ENCODE measurements at regions not wholly inside any gene's neighbourhood (a gene's known extent, or its start where the extent isn't known, plus 50 kb on each side); places are given as distances from the start of the nearest gene placed in this dataset.

DNA sequence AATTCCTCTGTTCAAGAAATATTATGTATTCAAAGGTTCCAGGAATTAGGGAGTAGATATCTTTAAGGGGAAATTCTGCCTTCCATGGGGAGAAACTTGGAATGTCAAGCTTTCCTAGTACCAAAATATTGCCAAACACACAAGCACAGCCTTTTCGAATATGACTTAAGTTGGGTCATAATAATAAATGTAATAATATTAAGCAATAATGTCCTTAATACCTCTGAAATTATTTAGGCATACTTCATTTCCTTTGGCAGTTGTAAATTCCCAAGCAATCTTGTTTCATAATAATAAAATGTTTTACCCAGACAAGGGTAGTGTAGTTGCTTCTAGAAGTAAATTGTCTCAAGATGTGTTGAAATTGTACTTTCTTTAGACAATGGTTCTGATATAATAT, 630.3 kb upstream of the CDH18 start:
- TF ChIP-seq CTCF (IDR thresholded peaks at IDR 0.05), result no peak

GRCh38 chr5:20617841-20618240, 629.8 kb upstream of the CDH18 start:
- TF ChIP-seq CTCF (IDR thresholded peaks at IDR 0.05), result no peak

DNA sequence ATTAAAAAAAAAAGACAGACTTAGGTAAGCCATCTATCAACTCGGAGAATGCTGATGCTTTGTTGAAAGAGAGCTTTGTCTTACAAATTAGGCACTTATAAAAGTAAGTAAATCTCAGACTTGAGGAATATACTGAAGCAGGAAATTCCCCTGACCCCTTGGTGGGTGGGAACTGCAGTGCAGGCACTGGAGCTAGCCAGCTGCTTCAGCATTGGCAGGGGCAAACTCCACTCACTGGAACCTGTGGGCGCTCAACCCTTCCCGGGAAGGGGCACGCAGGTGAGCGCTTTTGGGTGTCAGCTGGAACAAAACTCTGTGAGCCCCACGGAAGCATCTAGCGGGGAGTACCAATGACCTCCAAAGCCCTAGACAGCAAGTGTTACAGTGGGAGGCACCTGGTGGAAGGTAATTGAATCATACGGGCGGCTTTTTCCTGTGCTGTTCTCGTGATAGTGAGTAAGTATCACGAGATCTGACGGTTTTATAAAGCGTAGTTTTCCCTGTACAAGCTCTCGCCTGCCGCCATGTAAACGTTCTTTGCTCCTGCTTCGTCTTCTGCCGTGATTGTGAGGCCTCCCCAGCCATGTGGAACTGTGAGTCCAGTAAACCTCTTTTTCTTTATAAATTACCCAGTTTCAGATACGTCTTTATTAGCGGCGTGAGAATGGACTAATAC, 628.0 kb upstream of the CDH18 start:
- TF ChIP-seq CTCF (IDR thresholded peaks at IDR 0.05), result no peak

GRCh38 chr5:20611620-20612019, 623.6 kb upstream of the CDH18 start:
- no peak for TF ChIP-seq CTCF (IDR thresholded peaks at IDR 0.05)

GRCh38 chr5:20610681-20611080, 622.7 kb upstream of the CDH18 start:
- no peak for TF ChIP-seq CTCF (IDR thresholded peaks at IDR 0.05)

GRCh38 chr5:20609126-20609525, 621.1 kb upstream of the CDH18 start:
- TF ChIP-seq CTCF (IDR thresholded peaks at IDR 0.05), result no peak

- no peak for TF ChIP-seq CTCF (IDR thresholded peaks at IDR 0.05)
Measured at GRCh38 chr5:20608567-20608966, 620.6 kb upstream of the CDH18 start.

Data from LNCAP (cell line).